ENCODE measurements at regions not wholly inside any gene's neighbourhood (a gene's known extent, or its start where the extent isn't known, plus 50 kb on each side); places are given as distances from the start of the nearest gene placed in this dataset.

DNA sequence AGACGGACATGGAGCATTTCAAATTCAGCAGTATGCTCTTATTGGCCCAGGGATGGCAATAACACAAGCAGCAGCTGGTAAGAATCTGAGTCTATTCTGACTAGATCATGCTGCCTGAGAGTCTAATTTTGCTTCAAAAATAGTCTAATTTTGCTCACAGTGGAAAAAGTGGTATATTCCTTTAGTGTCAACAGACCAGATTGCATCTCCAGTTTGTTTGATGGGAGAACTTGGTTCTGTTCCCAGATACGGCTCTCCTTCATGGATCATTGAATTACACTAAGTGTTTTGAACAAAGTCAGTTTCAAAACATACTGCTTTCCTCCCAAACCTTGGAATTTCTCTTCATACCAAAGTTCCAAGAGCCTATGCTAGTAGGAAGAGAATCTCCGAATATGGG lies 586.1 kb downstream of the RNF144B start:
- DNase-seq, result no peak

DNA sequence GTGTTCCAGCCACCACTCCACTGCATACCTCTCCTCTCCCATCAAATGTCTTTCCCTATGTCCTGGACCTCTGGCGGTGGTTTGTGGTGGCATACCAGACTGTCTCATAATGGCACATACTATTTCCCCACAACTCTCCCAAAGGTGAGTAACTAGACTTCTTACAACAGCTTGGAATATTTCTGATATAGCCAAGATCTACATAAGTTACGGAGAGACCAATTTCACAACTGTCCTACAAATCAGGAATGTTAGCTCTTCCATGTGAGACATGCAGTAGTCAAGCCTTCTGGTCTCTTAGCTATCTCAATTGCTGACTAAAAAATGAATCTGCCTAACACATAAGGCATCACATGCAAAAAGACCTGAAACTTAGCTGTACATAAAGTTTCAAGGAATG lies 588.9 kb downstream of the RNF144B start:
- no peak for DNase-seq

DNA sequence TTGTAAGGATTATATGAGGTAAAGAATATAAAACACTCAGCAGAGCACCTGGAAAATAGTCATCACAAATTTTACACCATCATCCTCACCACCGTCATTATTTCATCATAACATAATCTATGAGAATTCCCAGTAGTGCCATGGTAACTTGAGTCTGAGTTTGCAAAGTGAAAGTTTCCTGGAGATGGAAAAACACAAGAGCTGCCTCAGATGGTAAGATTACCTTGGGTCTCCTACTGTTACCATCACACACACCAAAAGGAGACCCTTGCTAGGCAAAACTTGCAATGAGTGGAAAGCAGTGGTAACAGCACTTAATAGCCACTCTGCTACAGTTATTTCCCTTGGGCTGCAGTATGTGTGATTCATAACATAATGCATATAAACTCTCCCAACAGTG lies 589.8 kb downstream of the RNF144B start:
- DNase-seq, result no peak

DNA sequence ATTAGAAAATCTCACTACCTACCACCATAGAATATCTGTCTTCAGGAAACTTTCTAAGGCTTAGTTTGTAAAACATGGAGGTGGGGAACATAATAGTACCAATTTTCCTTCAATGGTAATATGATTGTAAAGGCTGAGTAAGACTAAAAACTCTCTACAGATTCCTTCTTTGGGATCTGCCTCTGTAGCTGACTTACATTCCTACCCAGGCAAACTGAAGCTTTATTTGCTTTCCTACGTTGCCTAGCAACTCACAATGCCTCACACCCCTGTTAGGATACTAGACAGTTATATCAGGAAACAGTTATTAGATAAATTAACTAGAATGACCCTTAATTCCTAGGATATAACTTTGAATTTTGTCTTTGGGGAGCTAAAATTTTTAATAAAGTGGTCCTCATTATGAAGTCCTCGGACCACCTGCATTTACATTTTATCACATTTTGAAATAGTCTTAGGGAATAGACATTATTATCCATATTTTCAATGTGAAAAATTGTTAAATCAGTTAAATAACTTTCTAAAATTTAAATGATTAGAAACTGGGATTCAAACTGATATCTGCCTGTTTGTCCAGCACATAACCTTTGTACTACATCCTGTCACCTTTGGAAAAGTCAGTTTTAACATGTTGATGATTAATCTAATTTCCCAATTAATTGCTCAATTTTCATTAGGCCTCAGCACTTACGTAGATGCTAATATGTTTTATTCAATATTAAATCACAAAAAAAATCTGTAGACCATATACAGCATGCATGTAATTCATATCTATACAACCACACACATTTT lies 591.4 kb downstream of the RNF144B start:
- DNase-seq, result no peak

DNA sequence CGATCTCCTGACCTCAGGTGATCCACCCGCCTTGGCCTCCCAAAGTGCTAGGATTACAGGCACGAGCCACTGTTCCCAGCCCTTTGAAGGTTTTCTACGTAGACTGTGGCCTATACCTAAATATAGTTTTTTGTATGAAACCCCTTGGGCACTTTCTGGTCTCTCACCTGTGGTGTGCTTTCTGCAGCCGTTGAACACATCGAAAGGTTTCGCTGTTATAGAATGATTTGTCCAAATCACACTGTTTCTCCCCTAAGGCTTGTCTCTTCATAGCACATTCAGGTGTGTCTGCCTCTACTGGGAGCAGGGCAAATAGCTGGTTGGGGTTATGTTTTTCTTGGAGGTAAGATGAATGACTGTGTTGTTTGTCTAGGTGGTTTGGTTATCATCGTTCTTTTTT lies 597.9 kb downstream of the RNF144B start:
- no peak for DNase-seq

DNA sequence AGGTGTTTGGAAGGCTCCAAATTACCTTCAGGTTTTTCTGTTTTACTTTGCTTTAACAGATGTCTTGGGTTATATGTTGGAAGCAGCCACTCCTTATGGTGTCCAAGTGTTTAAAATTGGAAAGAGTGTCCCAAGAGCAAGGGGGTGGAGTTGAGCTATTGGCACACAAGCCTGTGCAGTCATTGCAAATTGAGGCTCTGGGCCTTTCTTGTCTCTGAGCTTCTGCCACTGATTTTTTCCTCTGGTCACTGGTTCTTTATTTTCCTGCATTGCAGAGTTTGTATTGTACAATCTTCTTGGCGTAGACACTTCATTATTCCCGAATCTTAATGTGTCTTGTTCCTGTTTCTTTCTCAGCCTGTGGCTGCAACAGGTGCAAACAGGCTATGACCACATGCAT lies 598.8 kb downstream of the RNF144B start:
- no peak for DNase-seq

DNA sequence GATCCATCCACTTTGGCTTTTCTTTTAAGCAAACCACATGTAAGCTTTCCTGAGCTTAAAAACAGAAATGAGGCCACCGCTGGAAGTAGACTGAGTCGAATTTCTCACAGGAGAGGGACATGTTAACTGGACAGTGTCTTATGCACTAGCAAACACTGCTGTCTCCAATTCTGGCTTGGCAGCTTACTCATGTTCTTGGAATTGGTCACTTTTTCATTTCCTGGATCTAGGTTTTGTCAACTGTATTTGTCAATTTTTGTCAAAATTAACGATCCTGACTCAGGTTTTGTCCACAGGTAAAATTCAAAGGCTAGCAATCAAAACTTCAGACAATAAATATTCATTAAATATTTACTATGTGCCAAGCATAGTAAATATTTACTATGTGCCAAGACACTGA lies 601.5 kb downstream of the RNF144B start:
- no peak for DNase-seq

DNA sequence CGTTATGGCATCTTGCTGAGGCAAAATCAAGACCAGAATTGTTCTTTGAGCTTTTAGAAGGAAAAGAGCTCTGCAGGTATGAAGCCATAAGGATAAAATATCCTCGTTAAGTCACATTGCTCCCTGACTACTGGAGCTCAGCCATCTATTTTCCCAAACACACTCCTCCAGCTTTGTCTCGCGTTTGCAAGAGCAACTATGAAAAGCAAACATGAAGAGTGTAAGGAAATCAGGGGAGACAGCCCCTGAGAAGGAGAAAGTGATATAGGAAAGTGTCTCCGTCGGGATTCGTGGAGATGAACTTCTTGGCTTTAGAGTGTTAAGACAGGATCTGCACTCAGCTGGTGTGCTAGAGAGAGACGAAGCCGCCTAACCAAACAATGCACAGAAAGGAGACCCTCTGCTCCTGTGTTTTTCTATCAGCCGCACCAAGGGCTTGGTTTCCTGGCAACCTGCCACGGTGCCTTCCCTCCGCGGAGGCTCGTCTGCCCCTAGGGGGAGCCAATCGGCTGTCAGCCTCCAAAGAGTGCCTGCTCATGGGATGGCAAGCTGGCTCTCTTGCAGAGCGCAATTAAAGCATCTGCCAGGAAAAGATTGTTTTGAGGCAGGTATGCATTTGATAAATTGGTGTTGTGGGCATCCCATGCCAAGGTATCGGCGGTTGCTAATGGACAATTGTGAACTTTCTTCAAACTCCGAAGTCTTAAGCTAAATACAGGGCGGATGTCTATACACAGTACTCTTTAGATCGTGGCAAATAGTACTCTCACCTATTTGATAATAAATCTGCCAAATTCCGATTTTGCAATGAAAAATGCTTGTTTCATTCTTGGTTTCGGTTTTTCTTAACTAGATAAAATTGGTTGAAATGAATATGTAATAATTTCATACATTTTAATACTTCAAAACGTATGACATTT lies 603.2 kb downstream of the RNF144B start:
- peak; percentile 56 for DNase-seq

DNA sequence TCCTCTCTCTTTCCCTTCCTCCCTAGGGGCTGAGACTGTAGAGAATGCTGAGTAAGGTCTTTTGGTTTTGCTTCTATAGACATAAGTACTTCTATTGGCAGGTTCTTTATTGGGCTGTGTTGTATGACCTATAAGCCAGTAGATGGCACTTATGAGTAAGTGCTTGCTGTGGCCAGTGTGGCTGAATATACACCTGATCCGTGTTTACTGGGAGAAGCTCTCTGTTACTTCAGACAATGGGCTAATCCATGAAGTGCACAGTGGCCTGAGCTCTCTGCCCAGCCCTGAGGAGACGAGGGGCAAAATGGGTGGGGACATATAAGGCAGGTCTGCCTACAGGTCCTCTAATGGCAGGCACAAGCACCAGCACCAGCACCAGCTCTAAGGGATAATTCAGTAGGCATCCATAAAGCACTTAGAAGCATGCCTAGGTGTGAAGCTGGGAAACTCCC lies 610.3 kb downstream of the RNF144B start:
- no peak for DNase-seq

DNA sequence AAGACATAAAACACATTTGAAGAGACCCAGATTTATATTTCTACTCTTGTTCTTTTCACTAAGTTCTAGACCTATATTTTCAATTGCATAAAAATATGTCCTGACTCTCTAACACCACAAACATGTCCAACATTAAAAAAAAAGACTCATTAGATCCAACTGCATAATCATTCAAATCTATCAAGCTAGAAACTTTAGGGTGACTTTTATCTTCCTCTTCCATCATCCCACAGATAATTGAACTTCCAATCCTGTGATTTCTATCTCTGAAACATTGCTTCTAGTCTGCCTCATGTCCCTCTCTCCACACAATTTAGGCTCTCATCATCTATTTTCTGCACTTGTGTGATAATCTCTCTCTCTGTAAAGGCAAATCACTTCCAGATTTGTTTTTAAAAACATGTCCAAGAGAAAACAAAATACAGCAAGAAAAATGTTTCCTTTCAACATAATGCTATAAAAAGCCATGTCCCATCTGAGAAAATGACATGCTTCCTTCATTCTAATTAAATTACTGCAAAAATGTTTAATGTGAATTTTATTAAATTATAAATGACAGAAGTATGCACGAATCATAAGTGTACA lies 615.9 kb downstream of the RNF144B start:
- DNase-seq, result no peak

DNA sequence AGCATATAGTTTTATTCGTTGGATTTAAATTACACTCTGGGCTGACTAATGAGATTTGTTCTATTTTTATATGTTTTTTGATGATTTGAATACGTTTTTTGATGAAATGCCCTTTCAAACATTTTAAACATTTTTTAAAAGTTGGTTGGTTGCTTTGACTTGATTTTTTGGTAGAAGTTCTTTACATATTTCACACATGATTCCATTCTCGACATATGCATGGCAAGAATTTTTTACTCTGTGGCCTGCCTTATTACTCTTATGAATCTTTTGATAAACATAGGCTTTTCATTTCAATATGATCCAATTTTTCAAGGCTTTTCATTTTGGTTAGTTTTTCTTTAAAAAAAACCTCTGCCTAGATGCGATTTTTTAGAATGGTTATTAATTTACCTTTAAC lies 617.0 kb downstream of the RNF144B start:
- no peak for DNase-seq

DNA sequence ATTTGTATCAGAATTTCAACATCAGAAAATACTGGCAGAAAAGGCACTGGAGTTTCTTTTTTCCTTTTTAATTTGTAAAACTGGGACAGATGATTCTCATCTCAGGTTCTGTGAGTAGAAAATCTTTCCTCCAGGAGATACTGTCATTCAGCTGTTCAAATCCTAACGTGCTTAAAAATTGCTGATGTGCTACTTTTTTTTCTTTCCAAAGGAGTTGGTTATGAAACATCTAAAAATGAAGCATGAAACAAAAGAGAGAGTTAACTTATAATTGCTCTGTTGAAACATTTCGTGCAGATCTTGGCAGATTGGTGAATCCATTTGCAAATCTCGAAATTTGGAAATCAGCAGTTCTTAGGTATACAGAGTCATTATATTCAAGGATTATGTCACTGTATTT lies 622.6 kb downstream of the RNF144B start:
- DNase-seq, result no peak

DNA sequence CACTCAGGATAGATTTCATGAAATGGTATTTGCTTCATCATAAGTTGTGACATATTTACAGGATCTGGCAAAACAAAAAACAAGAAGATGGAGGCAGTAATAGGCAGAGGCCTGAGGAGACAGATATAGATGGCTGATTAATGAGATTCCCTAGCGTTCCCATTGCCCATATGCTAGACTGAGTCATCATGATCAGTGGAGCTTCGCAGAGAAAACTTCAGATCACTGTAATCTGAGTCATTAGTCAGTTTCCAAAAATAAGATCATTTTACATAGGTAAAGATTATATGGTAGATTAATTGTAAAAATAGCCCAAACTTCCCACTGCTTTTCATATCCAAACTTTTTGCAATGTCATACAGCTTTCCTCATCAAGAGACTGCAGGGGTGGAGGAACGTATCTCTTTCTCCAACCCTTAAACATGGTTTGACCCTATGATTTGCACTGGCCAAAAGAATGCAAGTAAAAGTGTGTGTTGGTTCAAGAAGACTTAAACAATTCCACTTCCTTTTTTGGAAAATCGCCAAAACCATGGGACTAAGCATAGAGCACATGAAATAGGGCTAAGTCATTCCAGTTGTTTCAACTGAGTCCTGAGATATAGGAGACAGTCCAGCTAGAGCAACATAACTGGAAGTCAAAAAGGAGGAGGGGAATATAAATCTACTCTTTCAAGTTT lies 626.0 kb downstream of the RNF144B start:
- DNase-seq, result no peak

DNA sequence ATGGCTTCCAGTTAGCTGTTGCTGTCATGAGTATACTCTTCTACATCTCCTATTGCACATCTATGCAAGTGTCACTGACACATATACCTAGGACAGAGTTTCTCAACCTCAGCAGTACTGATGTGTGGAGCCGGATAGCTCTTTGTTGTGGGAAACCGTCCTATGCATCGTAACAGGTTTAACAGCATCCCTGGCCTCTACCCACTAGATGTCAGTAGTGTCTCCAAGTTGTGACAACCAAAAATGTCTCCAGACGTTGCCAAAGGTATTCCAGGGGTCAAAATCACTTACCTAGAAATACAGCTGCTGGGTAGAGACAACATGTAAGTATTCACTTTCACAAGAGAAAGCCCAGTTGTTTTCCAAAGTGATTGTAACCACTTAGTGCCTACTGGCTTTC lies 637.6 kb downstream of the RNF144B start:
- no peak for DNase-seq

DNA sequence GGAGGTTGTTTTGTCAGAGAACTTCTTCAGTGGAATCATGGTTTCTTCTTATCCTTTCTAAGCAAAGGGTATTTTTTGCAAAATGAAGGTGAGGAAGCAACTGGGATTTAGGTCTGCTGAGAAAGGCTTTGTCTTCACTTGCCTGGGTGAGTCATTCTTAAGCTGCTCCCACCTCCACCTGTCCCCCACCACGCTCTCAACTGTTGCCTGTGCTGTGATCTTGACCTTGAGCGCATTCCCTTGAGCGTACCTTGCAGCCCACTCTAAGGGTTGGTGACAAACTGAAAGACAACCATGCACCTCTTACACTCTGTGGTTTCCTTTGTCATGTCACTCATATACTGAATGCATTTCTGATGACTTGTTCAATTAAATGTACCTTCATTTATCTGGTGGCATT lies 641.1 kb downstream of the RNF144B start:
- no peak for DNase-seq

DNA sequence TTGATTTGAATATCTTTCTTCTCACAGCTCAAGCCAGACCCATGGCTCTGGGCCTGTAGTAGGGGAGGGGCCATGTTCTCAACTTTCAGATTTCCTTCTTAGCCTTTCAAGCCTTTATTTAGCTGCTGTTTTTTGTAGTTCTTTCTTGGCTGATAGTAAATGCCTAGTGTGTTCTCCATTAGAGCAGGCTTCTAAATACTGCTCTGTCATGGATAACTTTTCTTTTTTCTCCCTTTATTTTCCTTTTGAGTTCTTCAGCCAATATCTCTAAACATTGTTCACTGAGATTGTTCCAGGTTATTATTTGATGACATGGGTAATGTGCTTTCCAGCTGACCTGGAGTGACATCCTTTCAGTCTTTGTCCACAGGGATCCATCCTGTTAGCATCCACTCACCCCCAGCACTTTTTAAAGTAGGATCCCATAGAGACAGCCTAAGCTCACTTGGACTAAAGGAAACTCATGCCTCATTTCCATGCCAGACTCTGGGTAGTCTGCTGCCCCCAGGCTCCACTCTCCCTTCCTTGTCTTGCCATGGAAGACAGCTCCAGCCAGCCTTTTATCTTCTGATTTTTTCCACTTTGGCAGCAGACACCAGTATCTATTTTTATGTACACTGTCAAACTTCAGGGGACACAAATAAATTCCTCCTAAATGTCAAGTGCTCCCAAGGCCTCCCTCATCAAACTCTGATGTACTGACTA lies 645.6 kb downstream of the RNF144B start:
- no peak for DNase-seq

DNA sequence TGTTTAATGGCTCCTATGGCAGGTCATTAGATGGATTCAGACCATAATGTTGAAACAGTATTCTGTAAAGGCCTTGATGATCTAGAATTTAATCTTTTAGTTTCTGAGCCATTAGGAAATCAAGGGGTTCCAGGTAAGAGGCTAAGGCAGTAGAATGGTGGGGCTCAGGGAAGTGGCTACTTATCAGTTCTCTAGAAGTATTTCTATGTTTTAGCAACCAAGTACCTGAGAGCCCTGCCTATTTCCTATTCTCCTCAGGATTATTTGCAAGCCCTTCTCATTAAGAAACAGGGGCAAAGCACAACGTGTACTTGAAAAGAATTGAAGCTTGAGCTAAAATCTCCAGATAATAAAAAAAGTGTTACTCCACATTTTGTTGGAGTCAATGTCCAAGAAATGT lies 646.5 kb downstream of the RNF144B start:
- no peak for DNase-seq

DNA sequence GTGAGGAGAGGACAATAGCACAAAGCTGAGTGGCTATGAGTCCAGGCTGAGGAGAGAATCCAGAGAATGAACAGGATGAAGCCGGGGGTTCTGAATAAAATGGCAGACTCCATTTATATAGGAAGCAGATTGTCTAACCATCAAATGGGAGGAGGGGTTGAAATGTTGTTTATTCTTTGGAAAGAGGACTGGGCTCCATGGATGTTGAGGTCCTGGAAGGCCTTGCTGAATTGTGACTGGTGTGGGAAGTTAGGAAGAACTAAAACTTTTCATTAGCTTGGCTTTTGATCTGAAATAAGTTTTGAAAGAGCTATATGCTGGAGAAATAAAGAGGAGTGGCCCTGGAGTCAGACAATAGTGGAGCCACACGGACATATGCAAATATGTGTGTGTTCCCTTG lies 647.8 kb downstream of the RNF144B start:
- no peak for DNase-seq

DNA sequence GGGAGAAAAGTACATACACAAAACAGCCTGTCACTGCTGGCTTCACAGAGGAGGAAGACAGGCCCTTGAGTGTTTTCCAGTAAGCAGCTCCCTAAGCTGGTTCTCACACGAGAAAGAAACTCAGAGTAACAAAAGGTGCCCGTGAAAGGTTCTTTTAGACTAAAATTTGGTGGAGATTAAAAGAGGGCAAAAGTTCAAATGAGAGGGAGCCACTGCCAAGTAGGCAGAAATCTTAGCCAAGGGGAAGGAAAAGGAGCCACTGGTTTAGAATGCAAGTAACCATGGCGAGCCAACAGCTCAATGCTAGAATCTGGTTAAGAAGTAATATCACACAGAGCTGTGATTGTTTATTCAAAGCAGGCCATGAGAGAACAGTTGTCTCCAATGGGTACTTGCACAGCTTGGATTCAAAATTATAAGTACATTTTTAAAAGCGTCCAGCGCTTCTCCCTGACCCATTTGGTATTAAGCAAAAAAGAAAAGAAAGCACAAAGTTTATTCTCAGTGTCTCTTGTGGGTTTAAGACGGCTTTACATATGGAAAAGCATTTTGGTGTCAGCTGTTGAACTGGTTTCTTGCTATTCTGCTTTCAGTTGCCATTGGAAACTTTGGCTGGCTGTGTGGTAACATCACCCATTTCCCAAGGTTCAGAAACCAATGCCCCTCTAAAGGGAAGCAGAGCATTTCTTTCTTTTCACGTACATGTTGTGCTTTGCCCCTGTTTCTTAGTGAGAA lies 648.5 kb downstream of the RNF144B start:
- no peak for DNase-seq

DNA sequence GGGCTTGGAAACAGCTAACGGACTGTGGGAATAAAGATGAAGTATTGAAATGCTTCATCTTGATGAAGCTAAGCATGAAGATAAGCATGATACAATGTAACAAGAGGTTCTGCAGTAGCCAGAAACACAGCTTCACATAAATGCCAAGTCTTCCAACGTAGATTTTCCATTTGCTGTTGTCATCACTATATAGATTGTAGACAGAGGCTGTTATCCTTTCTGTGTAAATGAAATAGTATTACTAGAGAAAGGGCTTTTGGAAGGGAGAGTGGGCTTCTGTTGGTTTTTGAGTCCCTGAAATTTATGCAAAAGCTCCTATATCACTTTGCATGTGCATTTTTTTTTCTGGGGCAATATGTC lies 649.0 kb downstream of the RNF144B start:
- no peak for DNase-seq

DNA sequence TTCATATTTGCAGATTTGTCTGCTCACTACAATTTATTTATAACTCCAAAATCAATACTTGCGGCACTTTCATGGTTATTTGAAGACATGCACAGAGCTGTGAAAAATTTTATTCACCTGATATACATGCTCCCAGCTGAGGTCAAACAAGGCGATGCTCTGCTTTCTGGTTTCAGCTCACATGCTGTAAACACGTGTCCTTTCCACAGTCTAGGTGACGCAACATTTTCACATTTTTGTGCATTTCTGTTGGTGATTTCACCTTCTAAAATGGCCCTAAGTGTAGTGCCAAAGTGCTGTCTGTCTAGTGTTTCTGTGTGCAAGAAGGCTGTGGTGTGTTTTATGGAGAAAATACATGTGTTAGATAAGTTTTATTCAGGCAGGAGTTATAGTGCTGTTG lies 650.5 kb downstream of the RNF144B start:
- DNase-seq, result no peak

DNA sequence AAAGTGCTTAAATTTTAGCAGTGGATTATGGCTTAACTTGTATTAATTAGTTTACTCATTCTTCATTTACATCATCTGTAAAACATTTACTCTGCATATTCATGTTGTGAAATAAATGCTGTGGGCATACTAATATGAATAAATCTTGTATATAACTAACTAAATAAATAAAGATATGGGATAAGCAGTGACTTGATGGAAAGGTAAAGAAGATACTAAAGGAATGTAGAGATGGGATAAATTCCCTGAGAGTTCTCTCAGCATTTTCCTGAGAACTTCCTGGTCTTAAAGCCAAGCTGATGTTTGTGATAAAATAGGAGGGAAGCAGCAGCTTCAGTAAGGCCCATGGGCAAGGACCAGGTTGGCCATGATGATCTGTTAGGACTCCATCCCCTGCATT lies 652.1 kb downstream of the RNF144B start:
- DNase-seq, result no peak
